IPS-15b (cell line): ENCODE measurements at regions not wholly inside any gene's neighbourhood (a gene's known extent, or its start where the extent isn't known, plus 50 kb on each side); places are given as distances from the start of the nearest gene placed in this dataset.
"Not testable (repeated sequence)": the region's sequence is repeated elsewhere in the genome, so short reads cannot be mapped to it uniquely, and the experiment has no call there.

Experiments used
- H3K27me3 ChIP-seq: one replicate; pipeline ENCODE4 v1.6.1; 2013; ENCODE audit warnings: low read length; ENCODE audit not compliant: control insufficient read depth, insufficient read depth
- H3K36me3 ChIP-seq: one replicate; pipeline ENCODE4 v1.6.1; 2013; ENCODE audit warnings: low read length; ENCODE audit not compliant: control insufficient read depth, insufficient read depth
- H3K4me1 ChIP-seq: one replicate; pipeline ENCODE4 v1.6.1; 2013; ENCODE audit warnings: mild to moderate bottlenecking, low read length; ENCODE audit not compliant: control insufficient read depth, insufficient read depth
- H3K4me3 ChIP-seq: one replicate; pipeline ENCODE4 v1.5.1; 2013; ENCODE audit warnings: low read depth, low read length
- H3K9ac ChIP-seq: one replicate; pipeline ENCODE4 v1.6.1; 2013; ENCODE audit warnings: low read depth, mild to moderate bottlenecking, low read length
- H3K9me3 ChIP-seq: one replicate; pipeline ENCODE4 v1.6.1; 2013; ENCODE audit warnings: mild to moderate bottlenecking, low read length; ENCODE audit not compliant: control insufficient read depth, insufficient read depth

GRCh38 chr21:39074508-39074907, 108.7 kb downstream of the PSMG1 start:
- Histone ChIP-seq H3K4me3 (no peak overlapping the region), H3K9me3 (no peaks in the 10 kb centered on the region), H3K27me3 (peaks cover 12% of the 10 kb centered on the region), H3K4me1 (no peaks in the 10 kb centered on the region), H3K9ac (no peak overlapping the region), H3K36me3 (no peaks in the 10 kb centered on the region)

GRCh38 chr21:39073717-39074116, 109.5 kb downstream of the PSMG1 start:
- Histone ChIP-seq H3K4me1 (no peaks in the 10 kb centered on the region), H3K27me3 (peaks cover 12% of the 10 kb centered on the region), H3K9ac (no peak overlapping the region), H3K36me3 (no peaks in the 10 kb centered on the region), H3K9me3 (no peaks in the 10 kb centered on the region), H3K4me3 (no peak overlapping the region)

- no peaks in the 10 kb centered on the region for H3K9me3 ChIP-seq
- H3K27me3 ChIP-seq, result peaks cover 12% of the 10 kb centered on the region
- no peaks in the 10 kb centered on the region for H3K4me1 ChIP-seq
- H3K36me3 ChIP-seq, result no peaks in the 10 kb centered on the region
- H3K9ac ChIP-seq, result no peak overlapping the region
- no peak overlapping the region for H3K4me3 ChIP-seq
These were observed 110.2 kb downstream of the PSMG1 start for GRCh38 chr21:39073063-39073462.

- H3K9me3 ChIP-seq, result no peaks in the 10 kb centered on the region
- H3K4me1 ChIP-seq, result no peaks in the 10 kb centered on the region
- H3K36me3 ChIP-seq, result no peaks in the 10 kb centered on the region
- H3K4me3 ChIP-seq, result no peak overlapping the region
- H3K9ac ChIP-seq, result no peak overlapping the region
- peaks cover 10% of the 10 kb centered on the region for H3K27me3 ChIP-seq
These were observed 110.8 kb downstream of the PSMG1 start for GRCh38 chr21:39072468-39072867.

GRCh38 chr21:39071623-39072214, 111.5 kb downstream of the PSMG1 start:
- H3K4me1 ChIP-seq, result no peaks in the 10 kb centered on the region
- peaks cover 8% of the 10 kb centered on the region for H3K27me3 ChIP-seq
- H3K9ac ChIP-seq, result no peak overlapping the region
- H3K36me3 ChIP-seq, result no peaks in the 10 kb centered on the region
- no peaks in the 10 kb centered on the region for H3K9me3 ChIP-seq
- no peak overlapping the region for H3K4me3 ChIP-seq

GRCh38 chr21:39069856-39070255, 113.4 kb downstream of the PSMG1 start:
- H3K4me3 ChIP-seq, H3K4me1 ChIP-seq, H3K9ac ChIP-seq, H3K36me3 ChIP-seq, H3K9me3 ChIP-seq, H3K27me3 ChIP-seq: not testable (repeated sequence)

GRCh38 chr21:39066829-39067780, 116.1 kb downstream of the PSMG1 start:
- Histone ChIP-seq H3K36me3 (no peaks in the 10 kb centered on the region), H3K9ac (no peak overlapping the region), H3K4me1 (no peaks in the 10 kb centered on the region), H3K9me3 (peaks cover 4% of the 10 kb centered on the region), H3K4me3 (no peak overlapping the region), H3K27me3 (no peaks in the 10 kb centered on the region)

GRCh38 chr21:39065917-39066316, 117.3 kb downstream of the PSMG1 start:
- Histone ChIP-seq H3K9ac (no peak overlapping the region), H3K27me3 (no peaks in the 10 kb centered on the region), H3K4me3 (no peak overlapping the region), H3K9me3 (peaks cover 4% of the 10 kb centered on the region), H3K4me1 (no peaks in the 10 kb centered on the region), H3K36me3 (no peaks in the 10 kb centered on the region)

- no peaks in the 10 kb centered on the region for H3K4me1 ChIP-seq
- no peak overlapping the region for H3K9ac ChIP-seq
- peaks cover 4% of the 10 kb centered on the region for H3K9me3 ChIP-seq
- H3K27me3 ChIP-seq, result no peaks in the 10 kb centered on the region
- H3K4me3 ChIP-seq, result no peak overlapping the region
- no peaks in the 10 kb centered on the region for H3K36me3 ChIP-seq
These were observed 118.8 kb downstream of the PSMG1 start for GRCh38 chr21:39064325-39065012.

GRCh38 chr21:39063517-39063916, 119.7 kb downstream of the PSMG1 start:
- peaks cover 4% of the 10 kb centered on the region for H3K9me3 ChIP-seq
- H3K27me3 ChIP-seq, result no peaks in the 10 kb centered on the region
- H3K36me3 ChIP-seq, result no peaks in the 10 kb centered on the region
- no peak overlapping the region for H3K9ac ChIP-seq
- no peaks in the 10 kb centered on the region for H3K4me1 ChIP-seq
- no peak overlapping the region for H3K4me3 ChIP-seq

- no peak overlapping the region for H3K4me3 ChIP-seq
- no peaks in the 10 kb centered on the region for H3K4me1 ChIP-seq
- H3K36me3 ChIP-seq, result no peaks in the 10 kb centered on the region
- H3K27me3 ChIP-seq, result no peaks in the 10 kb centered on the region
- H3K9ac ChIP-seq, result no peak overlapping the region
- H3K9me3 ChIP-seq, result peaks cover 4% of the 10 kb centered on the region
These were observed 121.1 kb downstream of the PSMG1 start for GRCh38 chr21:39062196-39062595.
